ENCODE measurements at regions not wholly inside any gene's neighbourhood (a gene's known extent, or its start where the extent isn't known, plus 50 kb on each side); places are given as distances from the start of the nearest gene placed in this dataset.

GRCh38 chr5:3030511-3031165 lies 279.2 kb upstream of the IRX2 start:
- no peak for DNase-seq (ENCODE audit: extremely low read depth, low read depth, low spot score)

DNA sequence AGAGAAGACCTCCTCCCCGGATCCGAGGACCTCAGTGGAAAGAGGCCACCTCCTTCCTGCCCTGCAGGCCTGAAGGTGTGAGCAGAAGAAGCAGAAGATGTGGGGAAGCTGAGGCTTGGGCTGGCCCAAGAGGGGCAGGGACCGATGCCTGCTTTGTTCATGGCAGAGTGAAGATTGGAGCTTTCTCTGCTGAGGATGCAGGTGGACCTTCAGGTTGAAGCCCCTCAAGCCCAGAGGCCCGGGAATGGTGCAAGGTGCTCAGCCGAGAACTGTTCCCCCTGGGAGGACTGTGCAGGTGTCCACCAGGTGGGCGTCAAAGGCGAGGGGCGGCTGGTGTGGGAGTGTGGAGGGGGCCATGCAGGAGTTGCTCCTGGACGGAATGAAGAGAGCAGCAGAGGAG lies 277.9 kb upstream of the IRX2 start:
- DNase-seq (ENCODE audit: extremely low read depth, low read depth, low spot score), result no peak

- DNase-seq (ENCODE audit: extremely low read depth, low read depth, low spot score), result no peak
Observed at GRCh38 chr5:3027866-3028635, 276.6 kb upstream of the IRX2 start.

DNA sequence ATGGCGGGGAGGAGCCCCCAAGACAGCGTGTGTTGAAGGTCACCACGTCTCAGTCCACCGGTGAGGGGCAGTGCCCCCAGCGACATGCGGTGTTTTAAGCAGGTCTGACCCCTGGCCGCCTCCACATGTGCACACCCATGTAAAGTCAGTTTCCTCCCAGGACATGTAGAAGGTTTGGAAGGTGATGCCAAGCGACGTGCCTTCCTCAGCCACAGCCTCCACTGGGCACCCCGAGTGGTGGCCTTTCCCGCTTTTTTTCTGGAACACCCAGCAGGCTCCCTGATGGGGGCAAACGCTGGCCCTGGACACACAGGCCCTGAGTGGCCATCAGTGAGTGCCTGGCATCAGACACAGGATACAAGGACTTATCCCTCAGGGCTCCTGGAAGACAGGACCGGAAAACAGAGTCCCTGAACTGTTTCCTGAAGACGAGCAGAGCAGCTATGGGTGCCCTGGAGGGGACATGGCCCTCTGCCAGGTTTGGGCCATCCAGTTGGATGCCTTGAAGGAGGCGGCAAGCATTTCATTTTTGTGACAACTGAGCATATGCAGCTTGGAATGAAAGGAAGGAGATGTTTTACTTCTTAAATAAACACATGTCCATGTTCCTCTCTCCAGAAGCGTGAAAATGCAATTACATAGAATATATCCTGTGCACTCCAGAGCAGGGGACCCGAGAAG lies 275.8 kb upstream of the IRX2 start:
- no peak for DNase-seq (ENCODE audit: extremely low read depth, low read depth, low spot score)

GRCh38 chr5:3026651-3027050 lies 275.2 kb upstream of the IRX2 start:
- DNase-seq (ENCODE audit: extremely low read depth, low read depth, low spot score), result no peak

- DNase-seq (ENCODE audit: extremely low read depth, low read depth, low spot score), result no peak
Observed at GRCh38 chr5:3026099-3026498, 274.6 kb upstream of the IRX2 start.

DNA sequence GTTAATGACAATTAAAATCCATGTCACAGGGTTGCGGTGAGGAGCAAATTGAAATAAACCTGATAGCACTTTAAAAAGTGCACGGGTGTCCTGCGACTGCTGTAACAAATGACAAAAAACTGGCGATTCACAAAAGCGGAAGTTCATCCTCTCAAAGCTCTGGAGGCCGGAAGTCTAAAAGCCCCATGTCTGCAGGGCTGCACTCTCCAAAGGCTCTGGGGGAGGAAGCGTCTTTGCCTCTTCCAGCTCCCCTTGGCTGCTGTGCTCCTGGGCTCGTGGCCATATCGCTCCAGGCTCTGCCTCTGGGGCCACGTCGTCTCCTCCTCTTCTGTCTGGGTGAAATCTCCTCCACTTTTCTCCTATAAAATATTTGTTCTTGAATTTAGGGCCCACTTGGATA lies 273.9 kb upstream of the IRX2 start:
- DNase-seq (ENCODE audit: extremely low read depth, low read depth, low spot score), result no peak

- no peak for DNase-seq (ENCODE audit: extremely low read depth, low read depth, low spot score)
Observed at GRCh38 chr5:3024976-3025375, 273.5 kb upstream of the IRX2 start.

DNA sequence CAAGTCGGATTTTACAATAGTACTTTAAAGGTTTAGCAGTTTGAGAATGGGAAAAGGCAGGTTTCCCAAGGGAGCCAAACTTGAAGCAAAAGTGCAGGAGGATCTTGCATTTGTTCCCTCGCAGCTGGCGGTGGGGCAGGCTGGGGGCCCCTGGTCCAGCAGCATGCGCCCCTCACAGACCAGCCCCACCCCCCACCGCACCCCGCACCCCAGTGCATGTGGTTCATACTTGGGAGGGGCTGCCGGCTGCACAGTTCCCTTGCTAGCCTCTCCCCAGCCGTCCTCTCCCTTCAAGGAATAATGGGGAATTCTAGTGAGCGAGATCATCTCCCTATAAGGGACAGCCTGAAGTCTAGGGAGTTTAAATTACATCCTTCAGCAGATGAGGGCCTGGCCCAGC lies 273.1 kb upstream of the IRX2 start:
- DNase-seq (ENCODE audit: extremely low read depth, low read depth, low spot score), result no peak

DNA sequence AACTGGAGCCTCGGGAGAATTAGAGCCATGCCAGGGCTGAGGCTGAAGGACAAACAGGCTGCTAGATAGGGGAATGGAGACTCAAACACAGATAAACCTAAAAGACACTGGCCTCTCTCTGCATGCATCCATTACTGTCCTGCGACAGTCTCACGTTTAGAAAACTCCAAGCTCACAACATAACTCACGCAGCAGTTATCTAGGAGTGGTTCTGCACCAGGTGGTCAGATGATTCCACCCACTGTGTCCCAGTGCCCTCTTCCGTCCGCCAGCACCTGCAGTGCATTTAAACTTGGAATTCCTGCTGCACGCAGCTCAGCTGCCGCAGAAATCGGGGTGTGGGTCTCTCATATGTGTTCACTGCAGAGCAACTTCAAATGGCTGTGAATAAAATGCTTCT lies 272.6 kb upstream of the IRX2 start:
- no peak for DNase-seq (ENCODE audit: extremely low read depth, low read depth, low spot score)

DNA sequence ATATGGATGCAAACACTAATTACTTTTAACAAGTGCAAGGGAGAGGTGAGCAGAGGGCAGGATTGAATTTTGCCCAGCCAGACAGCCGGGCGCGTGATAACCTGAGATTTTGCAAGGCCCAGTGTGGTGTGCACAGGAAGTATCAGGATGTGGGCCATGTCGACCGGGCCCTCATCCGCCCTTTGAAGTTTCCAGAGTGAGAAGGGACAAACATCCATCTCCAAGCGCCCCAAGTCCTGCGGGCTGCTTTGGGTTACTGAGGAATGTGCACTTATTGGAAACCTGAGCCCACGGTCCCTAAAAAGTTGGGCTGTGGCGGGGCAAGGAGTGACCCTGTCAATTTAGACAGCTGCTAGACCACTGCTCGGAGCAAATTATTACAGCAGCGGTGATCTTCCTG lies 272.2 kb upstream of the IRX2 start:
- no peak for DNase-seq (ENCODE audit: extremely low read depth, low read depth, low spot score)

- no peak for DNase-seq (ENCODE audit: extremely low read depth, low read depth, low spot score)
Observed at GRCh38 chr5:3022665-3023064, 271.2 kb upstream of the IRX2 start.

DNA sequence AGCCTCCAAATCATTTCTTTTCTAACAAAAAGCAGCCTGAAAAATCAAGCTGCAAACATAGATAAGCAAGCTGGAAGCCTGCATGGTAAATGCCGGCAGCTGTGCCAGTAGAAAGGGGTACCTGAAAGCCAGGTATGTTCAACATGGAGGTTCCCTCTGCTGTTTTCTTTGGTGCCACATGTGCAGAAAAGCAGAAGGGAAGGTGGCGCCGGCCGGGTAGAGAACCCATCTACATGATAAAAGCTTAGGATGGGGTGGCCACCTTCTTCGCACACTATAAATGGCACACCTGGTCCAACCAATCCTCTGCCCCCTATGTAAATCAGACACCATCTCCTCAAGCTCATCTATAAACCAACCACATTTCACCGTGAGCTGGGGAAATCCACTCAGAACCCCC lies 268.9 kb upstream of the IRX2 start:
- DNase-seq (ENCODE audit: extremely low read depth, low read depth, low spot score), result no peak

GRCh38 chr5:3019045-3019444 lies 267.6 kb upstream of the IRX2 start:
- DNase-seq (ENCODE audit: extremely low read depth, low read depth, low spot score), result no peak

DNA sequence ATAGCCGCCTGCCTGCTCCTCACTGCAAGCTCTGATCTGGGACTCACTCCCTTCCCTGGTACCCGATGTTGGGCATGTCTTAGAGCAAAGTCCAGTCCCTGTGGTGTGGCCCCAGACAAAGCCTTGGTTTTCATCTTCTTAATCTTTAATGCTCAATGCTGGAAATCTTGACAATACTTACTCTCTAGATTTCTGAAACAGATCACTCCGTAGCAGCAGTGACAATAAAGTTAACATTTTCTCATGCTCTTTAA lies 260.2 kb upstream of the IRX2 start:
- DNase-seq (ENCODE audit: extremely low read depth, low read depth, low spot score), result no peak

DNA sequence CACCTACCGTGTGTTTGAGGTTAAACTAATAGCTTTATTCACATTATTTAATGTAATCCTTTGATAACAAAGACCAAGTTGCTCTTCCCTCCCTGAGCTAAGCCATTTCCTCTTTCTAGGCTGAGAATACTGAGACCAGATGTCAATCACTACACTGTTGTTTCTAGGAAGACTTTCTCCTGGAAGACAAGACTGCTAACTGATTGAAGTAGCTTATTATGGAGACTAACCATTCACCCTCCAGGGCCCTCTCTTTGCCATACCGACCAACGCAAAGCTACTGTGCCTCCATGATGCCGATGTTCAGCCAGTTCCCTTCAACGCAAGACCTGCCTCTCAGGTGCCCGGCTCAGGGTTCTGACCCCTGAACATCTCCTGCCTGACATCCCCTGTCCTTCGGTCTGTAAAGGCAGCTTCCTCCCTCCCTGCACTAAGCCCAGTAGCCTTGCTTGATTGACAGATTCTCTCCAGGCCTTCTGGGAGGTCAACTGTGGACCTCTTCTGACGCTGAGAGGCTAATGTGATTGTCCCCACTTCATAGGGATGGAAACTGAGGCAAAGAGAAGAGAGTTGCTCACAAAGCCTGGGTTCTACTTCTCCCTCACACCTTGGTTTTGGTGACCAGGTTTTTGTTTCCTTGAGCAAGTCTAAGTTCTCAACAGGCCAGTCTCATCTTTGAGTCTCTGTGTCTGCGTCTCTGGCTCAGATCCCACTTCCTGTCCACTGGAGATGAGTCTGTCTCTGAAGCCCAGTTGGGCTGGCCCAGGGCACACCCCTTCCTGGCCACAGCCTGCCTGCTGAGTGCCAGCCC lies 259.7 kb upstream of the IRX2 start:
- no peak for DNase-seq (ENCODE audit: extremely low read depth, low read depth, low spot score)

- DNase-seq (ENCODE audit: extremely low read depth, low read depth, low spot score), result no peak
Observed at GRCh38 chr5:3010301-3010952, 258.9 kb upstream of the IRX2 start.

GRCh38 chr5:3009605-3010004 lies 258.1 kb upstream of the IRX2 start:
- DNase-seq (ENCODE audit: extremely low read depth, low read depth, low spot score), result no peak

DNA sequence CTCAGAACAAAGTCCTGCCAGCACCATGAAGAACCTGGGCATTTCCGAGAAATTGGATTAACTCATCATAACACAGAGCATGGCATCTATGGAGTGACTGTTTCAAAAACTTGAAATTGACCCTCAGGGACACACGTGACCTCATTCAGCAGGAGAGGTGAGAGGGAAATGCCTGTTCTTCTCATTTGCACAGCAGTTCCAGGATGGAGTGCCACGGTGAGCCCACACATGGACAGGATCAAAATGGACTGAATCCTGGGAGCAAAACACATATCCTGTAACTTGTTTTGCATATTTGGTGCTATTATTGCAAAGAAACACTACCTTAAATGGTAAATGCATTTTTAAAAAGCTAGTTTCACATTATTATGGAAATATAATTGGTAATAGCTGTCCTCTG lies 256.1 kb upstream of the IRX2 start:
- DNase-seq (ENCODE audit: extremely low read depth, low read depth, low spot score), result no peak

DNA sequence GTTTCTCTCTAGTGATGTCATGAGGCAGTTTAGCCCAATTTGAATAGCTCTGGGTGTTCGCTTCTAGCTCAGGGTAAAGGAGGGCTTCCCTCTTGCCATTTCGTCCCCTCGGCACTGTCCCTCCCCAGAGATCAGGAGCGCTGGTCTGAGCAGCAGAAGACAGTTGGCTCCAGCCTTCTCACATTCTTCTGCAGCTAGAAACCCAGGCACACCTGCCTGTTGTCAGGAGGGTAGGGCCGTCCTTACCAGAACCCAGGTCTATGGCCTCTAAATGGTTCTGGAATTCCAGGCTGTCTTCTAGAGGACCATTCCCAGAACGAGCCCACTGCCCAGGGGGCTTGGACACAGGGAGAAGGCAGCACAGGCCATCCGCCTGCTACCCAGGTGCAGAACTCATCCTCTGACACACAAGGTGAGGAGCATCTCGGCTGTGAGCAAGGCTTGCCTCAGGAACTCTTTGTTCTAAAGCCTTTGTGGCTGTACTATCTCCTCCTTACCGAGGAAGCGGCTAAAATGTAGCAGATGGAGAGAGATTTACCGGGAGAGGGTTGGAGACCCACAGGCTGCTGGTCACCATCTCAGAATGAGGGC lies 255.6 kb upstream of the IRX2 start:
- no peak for DNase-seq (ENCODE audit: extremely low read depth, low read depth, low spot score)

DNA sequence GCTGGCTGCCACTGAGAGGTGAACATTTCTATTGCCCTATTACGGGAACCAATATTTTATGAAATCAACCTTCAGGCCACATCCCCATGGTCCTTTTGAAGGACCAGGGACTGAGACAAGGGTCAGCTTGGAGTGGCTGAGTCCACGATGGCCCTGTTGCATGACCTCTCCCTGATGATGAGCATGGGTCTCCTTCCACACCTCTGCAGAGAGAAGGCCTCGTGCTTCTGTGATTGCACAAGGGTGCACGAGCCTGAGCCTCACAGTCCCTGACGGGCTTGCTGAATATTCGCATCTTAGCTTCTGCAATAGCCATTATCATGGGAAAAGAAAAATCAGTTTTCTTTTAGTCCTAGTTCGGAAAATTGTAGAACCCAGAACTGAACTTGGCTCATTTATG lies 255.0 kb upstream of the IRX2 start:
- no peak for DNase-seq (ENCODE audit: extremely low read depth, low read depth, low spot score)

Data from glomerular endothelial cell (primary cell).